BE2C (cell line): ENCODE measurements at regions not wholly inside any gene's neighbourhood (a gene's known extent, or its start where the extent isn't known, plus 50 kb on each side); places are given as distances from the start of the nearest gene placed in this dataset.

Experiments
- DNase-seq: peaks from one replicate; pipeline ENCODE4 v3.0.0-alpha.2; 2020
- H3K27me3 ChIP-seq: fragments of 250-450 bp; sonication (Bioruptor Pico); 2 replicates; pipeline ENCODE4 v1.5.1; 2020; ENCODE audit warnings: mild to moderate bottlenecking
- H3K36me3 ChIP-seq: fragments of 250-450 bp; sonication (Bioruptor Pico); 2 replicates; pipeline ENCODE4 v1.5.1; 2020; ENCODE audit warnings: mild to moderate bottlenecking
- H3K4me1 ChIP-seq: fragments of 250-450 bp; sonication (Bioruptor Pico); 2 replicates; pipeline ENCODE4 v1.5.1; 2020
- H3K4me3 ChIP-seq: 2 replicates; pipeline ENCODE4 v1.5.1; 2011; ENCODE audit warnings: low read depth, low read length
- H3K9me3 ChIP-seq: fragments of 250-450 bp; sonication (Bioruptor Pico); 2 replicates; pipeline ENCODE4 v1.5.1; 2020
- TF ChIP-seq, protein P1 (sequence below): IDR thresholded peaks from 2 replicates; pipeline ENCODE4 v1.5.1; 2012; ENCODE audit warnings: mild to moderate bottlenecking, low read depth, low read length

DNA sequence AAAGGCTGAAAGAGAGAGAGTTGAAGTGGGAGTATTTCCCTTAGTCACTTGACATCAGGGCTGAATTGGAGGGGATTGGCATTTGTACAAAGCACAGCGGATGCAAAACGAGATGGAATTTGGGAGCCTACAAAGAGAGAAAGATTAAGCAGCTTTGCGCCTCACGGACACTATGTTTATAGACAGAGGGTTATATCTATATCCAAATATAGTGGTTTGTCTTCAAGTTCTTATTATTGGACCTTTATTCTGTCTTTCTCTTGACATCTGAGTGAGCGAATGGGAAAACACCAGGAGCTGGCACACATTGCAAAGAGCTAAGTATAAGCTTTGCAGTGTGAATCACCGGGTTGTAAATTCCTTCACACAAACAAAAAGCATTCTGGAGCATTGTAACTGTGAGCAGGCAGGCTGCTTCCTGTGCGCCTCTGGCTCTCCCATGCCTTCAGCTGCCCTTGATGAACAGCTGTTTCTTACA lies 500.2 kb downstream of the STIM2 start:
- TF ChIP-seq, protein P1, sequence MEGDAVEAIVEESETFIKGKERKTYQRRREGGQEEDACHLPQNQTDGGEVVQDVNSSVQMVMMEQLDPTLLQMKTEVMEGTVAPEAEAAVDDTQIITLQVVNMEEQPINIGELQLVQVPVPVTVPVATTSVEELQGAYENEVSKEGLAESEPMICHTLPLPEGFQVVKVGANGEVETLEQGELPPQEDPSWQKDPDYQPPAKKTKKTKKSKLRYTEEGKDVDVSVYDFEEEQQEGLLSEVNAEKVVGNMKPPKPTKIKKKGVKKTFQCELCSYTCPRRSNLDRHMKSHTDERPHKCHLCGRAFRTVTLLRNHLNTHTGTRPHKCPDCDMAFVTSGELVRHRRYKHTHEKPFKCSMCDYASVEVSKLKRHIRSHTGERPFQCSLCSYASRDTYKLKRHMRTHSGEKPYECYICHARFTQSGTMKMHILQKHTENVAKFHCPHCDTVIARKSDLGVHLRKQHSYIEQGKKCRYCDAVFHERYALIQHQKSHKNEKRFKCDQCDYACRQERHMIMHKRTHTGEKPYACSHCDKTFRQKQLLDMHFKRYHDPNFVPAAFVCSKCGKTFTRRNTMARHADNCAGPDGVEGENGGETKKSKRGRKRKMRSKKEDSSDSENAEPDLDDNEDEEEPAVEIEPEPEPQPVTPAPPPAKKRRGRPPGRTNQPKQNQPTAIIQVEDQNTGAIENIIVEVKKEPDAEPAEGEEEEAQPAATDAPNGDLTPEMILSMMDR: no peak

DNA sequence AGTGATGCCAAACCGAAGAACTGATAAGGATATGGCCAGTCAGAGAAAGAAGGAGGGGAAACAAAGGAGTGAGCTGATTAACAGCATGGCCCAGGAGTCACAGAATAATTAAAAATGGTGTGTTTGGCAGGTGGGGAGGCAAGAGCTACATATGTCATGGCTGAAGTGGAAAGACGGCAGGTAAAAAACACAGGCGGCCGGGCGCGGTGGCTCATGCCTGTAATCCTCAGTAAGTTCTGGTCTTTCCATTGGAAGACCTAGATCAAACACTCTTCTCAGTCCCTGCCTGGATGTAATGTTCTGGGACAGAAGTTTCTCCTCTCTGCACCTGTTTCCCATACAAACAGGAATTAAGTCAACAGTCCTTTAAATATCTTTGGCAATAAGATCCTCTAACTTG lies 503.9 kb downstream of the STIM2 start:
- H3K4me3 ChIP-seq: no peak overlapping the region
- no peaks in the 10 kb centered on the region for H3K4me1 ChIP-seq
- no peaks in the 10 kb centered on the region for H3K36me3 ChIP-seq
- H3K9me3 ChIP-seq: no peaks in the 10 kb centered on the region
- no peak for DNase-seq
- TF ChIP-seq, protein P1: no peak
- no peaks in the 10 kb centered on the region for H3K27me3 ChIP-seq

More for the DNA sequence above, 500.2 kb downstream of the STIM2 start:
- Histone ChIP-seq H3K4me3 (no peak overlapping the region), H3K27me3 (no peaks in the 10 kb centered on the region), H3K4me1 (no peaks in the 10 kb centered on the region), H3K36me3 (no peaks in the 10 kb centered on the region), H3K9me3 (no peaks in the 10 kb centered on the region)
- DNase-seq: no peak

DNA sequence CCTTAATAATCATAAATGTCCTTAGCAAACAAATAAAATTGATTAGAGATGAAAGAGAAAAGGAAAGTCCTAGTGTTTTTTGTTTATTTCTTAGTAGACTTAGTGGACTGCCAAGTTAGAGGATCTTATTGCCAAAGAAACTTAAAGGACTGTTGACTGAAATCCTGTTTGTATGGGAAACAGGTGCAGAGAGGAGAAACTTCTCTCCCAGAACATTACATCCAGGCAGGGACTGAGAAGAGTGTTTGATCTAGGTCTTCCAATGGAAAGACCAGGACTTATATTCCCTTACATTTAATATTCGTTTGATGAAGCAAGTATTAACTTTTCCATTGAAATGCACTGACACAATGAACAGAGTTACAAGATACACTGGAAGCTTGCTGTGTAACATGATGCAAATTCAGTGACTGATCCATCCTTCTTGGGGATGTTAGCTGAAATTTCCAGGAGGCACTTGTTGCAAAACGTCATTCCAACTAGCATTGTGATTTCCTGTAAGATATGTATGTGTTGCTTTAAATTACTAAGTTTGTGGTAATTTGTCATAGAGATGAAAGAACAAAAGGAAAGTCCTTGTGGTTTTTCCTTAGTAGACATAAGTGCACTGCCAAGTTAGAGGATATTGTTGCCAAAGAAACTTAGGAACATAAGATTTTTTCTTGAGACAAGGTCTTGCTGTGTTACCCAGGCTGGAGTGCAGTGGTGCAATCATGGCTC lies 505.6 kb downstream of the STIM2 start:
- no peaks in the 10 kb centered on the region for H3K4me1 ChIP-seq
- H3K9me3 ChIP-seq: no peaks in the 10 kb centered on the region
- TF ChIP-seq, protein P1: no peak
- H3K36me3 ChIP-seq: no peaks in the 10 kb centered on the region
- H3K4me3 ChIP-seq: no peak overlapping the region
- H3K27me3 ChIP-seq: no peaks in the 10 kb centered on the region
- no peak for DNase-seq

DNA sequence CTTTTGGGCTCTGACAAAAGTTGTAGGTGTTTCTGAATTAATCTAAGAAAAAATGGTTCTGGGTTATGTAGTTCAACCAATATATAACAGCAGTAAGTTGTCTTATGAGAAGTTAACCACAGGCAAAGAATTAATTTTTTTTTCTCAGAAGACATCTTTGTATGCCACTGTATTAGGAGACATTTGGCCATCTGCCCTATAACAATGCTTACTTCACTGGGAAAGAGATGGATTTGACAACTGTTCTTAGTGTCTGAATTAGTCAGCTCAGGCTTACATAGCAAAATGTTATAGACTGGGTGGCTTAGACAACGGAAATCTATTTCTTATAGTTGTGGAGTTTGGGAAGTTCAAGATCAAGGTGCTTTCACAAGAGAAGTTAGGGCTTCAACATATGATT lies 508.1 kb downstream of the STIM2 start:
- TF ChIP-seq, protein P1: no peak
- DNase-seq: no peak
- H3K4me3 ChIP-seq: no peak overlapping the region
- H3K36me3 ChIP-seq: no peaks in the 10 kb centered on the region
- H3K4me1 ChIP-seq: no peaks in the 10 kb centered on the region
- H3K9me3 ChIP-seq: no peaks in the 10 kb centered on the region
- H3K27me3 ChIP-seq: no peaks in the 10 kb centered on the region

DNA sequence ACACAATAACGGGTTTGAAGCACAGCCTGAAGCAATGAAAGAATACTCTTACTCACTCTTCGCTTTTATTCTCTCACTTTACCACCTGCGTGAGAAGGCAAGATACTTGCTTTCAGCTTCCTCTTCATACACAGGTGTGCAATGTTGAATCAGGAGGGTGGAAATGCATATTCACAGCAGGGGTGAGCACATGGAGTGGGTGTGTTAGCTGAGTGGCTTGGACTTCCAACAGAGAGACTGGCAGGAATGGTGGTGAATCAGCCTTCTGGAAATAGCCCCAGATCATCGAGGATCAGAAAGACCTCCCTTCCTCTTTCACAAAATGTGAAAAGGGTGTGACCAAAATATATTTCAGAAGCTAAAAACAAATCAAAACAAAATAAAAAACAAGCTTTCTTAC lies 521.2 kb downstream of the STIM2 start:
- no peaks in the 10 kb centered on the region for H3K36me3 ChIP-seq
- H3K4me1 ChIP-seq: no peaks in the 10 kb centered on the region
- no peaks in the 10 kb centered on the region for H3K9me3 ChIP-seq
- TF ChIP-seq, protein P1: no peak
- H3K4me3 ChIP-seq: no peak overlapping the region
- H3K27me3 ChIP-seq: no peaks in the 10 kb centered on the region
- DNase-seq: no peak

DNA sequence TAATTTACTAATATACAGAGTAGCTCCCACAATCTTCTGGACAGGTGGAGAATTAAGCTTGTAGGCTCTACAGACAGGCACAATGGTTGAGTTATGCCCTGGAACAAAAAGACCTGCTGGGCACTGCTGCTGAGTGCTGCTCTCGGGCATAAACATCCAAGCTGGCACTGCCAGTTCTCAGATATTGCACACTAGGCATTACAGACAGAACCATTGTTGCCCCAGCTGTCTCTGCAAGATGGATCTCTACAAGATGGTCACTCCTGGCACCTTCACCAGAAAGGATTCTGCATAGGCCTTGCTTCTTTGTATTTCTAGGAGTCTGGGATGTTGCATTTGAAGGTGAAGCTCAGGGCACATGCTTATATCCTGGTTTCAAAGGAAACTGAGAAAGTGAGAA lies 527.1 kb downstream of the STIM2 start:
- no peaks in the 10 kb centered on the region for H3K36me3 ChIP-seq
- TF ChIP-seq, protein P1: no peak
- H3K9me3 ChIP-seq: no peaks in the 10 kb centered on the region
- no peak for DNase-seq
- H3K4me1 ChIP-seq: no peaks in the 10 kb centered on the region
- no peaks in the 10 kb centered on the region for H3K27me3 ChIP-seq
- no peak overlapping the region for H3K4me3 ChIP-seq
